KMS-11 (cell line): ENCODE measurements at regions not wholly inside any gene's neighbourhood (a gene's known extent, or its start where the extent isn't known, plus 50 kb on each side); places are given as distances from the start of the nearest gene placed in this dataset.

Source experiments
- H2AFZ ChIP-seq: fragments of 200-600 bp; sonication (generic); 2 replicates; pipeline ENCODE4 v1.6.1; 2016; ENCODE audit warnings: antibody characterized with exemption, mixed run types, low read depth
- H3K27ac ChIP-seq: fragments of 200-600 bp; sonication (generic); 2 replicates; pipeline ENCODE4 v1.6.1; 2016; ENCODE audit warnings: mild to moderate bottlenecking, mixed run types
- H3K27me3 ChIP-seq: fragments of 200-600 bp; sonication (generic); 2 replicates; pipeline ENCODE4 v1.6.1; 2017; ENCODE audit warnings: mild to moderate bottlenecking, low read depth, mixed run types, moderate library complexity; ENCODE audit not compliant: insufficient read depth
- H3K36me3 ChIP-seq: fragments of 200-600 bp; sonication (generic); 2 replicates; pipeline ENCODE4 v1.6.1; 2017; ENCODE audit warnings: mild to moderate bottlenecking, mixed run types; ENCODE audit not compliant: insufficient read depth
- H3K4me1 ChIP-seq: fragments of 200-600 bp; sonication (generic); 2 replicates; pipeline ENCODE4 v1.6.1; 2016; ENCODE audit warnings: mild to moderate bottlenecking, low read depth, mixed run types; ENCODE audit not compliant: poor library complexity, severe bottlenecking
- H3K4me2 ChIP-seq: fragments of 200-600 bp; sonication (generic); 2 replicates; pipeline ENCODE4 v1.7.0; 2016; ENCODE audit warnings: mild to moderate bottlenecking, mixed run types
- H3K4me3 ChIP-seq: fragments of 200-600 bp; sonication (generic); IDR thresholded peaks from 2 replicates; pipeline ENCODE4 v1.6.1; 2017; ENCODE audit warnings: low read depth, low read length, mixed read lengths; ENCODE audit not compliant: insufficient read depth
- H3K79me2 ChIP-seq: fragments of 200-600 bp; sonication (generic); 2 replicates; pipeline ENCODE4 v1.6.1; 2016; ENCODE audit warnings: low read depth, mixed run types; ENCODE audit not compliant: insufficient read depth
- H3K9ac ChIP-seq: fragments of 200-600 bp; sonication (generic); 2 replicates; pipeline ENCODE4 v1.6.1; 2016; ENCODE audit warnings: mild to moderate bottlenecking, mixed run types
- H4K20me1 ChIP-seq: fragments of 200-600 bp; sonication (generic); 2 replicates; pipeline ENCODE4 v1.6.1; 2016; ENCODE audit warnings: mild to moderate bottlenecking, mixed run types; ENCODE audit not compliant: insufficient read depth
- TF ChIP-seq, protein P1 (sequence below): fragments of 200-600 bp; sonication (generic); conservative IDR thresholded peaks from 2 replicates; pipeline ENCODE4 v1.6.1; 2017; ENCODE audit warnings: low read depth, mild to moderate bottlenecking, antibody characterized with exemption, low read length, moderate library complexity, mixed read lengths

DNA sequence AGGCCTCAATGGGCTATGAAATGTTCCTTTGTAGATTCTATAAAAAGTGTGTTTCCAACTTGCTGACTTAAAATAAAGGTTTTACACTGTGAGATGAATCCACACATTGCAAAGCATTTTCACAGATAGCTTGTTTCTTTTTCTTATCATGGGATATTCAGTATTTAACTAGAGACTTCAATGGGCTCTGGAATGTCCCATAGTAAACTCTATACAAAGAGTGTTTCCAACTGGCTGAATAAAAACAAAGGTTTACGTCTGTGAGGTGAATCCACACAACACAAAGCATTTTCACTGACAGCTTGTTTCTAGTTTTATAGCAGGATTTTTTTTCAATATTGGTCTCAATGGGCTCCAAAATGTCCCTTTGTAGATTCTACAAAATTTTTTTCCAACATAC lies 550.1 kb downstream of the KCNJ18 start:
- TF ChIP-seq, protein P1, sequence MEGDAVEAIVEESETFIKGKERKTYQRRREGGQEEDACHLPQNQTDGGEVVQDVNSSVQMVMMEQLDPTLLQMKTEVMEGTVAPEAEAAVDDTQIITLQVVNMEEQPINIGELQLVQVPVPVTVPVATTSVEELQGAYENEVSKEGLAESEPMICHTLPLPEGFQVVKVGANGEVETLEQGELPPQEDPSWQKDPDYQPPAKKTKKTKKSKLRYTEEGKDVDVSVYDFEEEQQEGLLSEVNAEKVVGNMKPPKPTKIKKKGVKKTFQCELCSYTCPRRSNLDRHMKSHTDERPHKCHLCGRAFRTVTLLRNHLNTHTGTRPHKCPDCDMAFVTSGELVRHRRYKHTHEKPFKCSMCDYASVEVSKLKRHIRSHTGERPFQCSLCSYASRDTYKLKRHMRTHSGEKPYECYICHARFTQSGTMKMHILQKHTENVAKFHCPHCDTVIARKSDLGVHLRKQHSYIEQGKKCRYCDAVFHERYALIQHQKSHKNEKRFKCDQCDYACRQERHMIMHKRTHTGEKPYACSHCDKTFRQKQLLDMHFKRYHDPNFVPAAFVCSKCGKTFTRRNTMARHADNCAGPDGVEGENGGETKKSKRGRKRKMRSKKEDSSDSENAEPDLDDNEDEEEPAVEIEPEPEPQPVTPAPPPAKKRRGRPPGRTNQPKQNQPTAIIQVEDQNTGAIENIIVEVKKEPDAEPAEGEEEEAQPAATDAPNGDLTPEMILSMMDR: no peak
- H2AFZ ChIP-seq: no peak overlapping the region
- no peak overlapping the region for H3K27ac ChIP-seq
- H3K4me1 ChIP-seq: no peaks in the 10 kb centered on the region
- H3K4me2 ChIP-seq: no peak overlapping the region
- no peaks in the 10 kb centered on the region for H4K20me1 ChIP-seq
- no peak overlapping the region for H3K4me3 ChIP-seq
- no peaks in the 10 kb centered on the region for H3K79me2 ChIP-seq
- H3K36me3 ChIP-seq: no peaks in the 10 kb centered on the region
- no peaks in the 10 kb centered on the region for H3K27me3 ChIP-seq
- H3K9ac ChIP-seq: no peak overlapping the region

GRCh38 chr17:22251498-22251897 lies 559.2 kb downstream of the KCNJ18 start:
- no peaks in the 10 kb centered on the region for H3K4me1 ChIP-seq
- H4K20me1 ChIP-seq: no peaks in the 10 kb centered on the region
- no peaks in the 10 kb centered on the region for H3K36me3 ChIP-seq
- no peak overlapping the region for H2AFZ ChIP-seq
- H3K27me3 ChIP-seq: no peaks in the 10 kb centered on the region
- TF ChIP-seq, protein P1: no peak
- no peak overlapping the region for H3K4me3 ChIP-seq
- H3K4me2 ChIP-seq: no peak overlapping the region
- no peak overlapping the region for H3K9ac ChIP-seq
- no peaks in the 10 kb centered on the region for H3K79me2 ChIP-seq
- no peak overlapping the region for H3K27ac ChIP-seq

DNA sequence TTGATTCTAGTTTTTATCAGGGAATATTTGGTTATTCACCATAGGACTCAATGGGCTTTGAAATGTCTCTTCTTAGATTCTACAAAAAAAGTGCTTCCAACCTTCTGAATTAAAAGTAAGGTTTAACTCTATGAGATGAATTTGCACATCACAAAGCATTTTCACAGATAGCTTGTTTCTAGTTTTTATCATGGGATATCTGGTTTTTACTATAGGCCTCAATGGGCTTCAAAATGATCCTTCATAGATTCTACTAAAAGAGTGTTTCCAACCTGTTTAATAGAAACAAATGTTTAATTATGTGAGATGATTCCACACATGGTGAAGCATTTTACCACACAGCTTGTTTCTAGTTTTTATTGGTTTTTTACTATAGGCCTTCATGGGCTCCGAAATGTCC lies 560.7 kb downstream of the KCNJ18 start:
- Histone ChIP-seq H3K27me3 (no peaks in the 10 kb centered on the region), H4K20me1 (no peaks in the 10 kb centered on the region), H3K79me2 (no peaks in the 10 kb centered on the region), H2AFZ (no peak overlapping the region), H3K4me1 (no peaks in the 10 kb centered on the region), H3K36me3 (no peaks in the 10 kb centered on the region), H3K27ac (no peak overlapping the region), H3K4me3 (no peak overlapping the region), H3K9ac (no peak overlapping the region), H3K4me2 (no peak overlapping the region)
- TF ChIP-seq, protein P1: no peak

- H3K36me3 ChIP-seq: no peaks in the 10 kb centered on the region
- H3K4me2 ChIP-seq: no peak overlapping the region
- H3K79me2 ChIP-seq: no peaks in the 10 kb centered on the region
- H3K4me3 ChIP-seq: no peak overlapping the region
- TF ChIP-seq, protein P1: no peak
- no peaks in the 10 kb centered on the region for H3K4me1 ChIP-seq
- no peaks in the 10 kb centered on the region for H3K27me3 ChIP-seq
- H2AFZ ChIP-seq: no peak overlapping the region
- no peak overlapping the region for H3K9ac ChIP-seq
- H4K20me1 ChIP-seq: no peaks in the 10 kb centered on the region
- no peak overlapping the region for H3K27ac ChIP-seq
Measured at GRCh38 chr17:22265807-22266206, 573.5 kb downstream of the KCNJ18 start.
